C4-2B (cell line): ENCODE measurements at regions not wholly inside any gene's neighbourhood (a gene's known extent, or its start where the extent isn't known, plus 50 kb on each side); places are given as distances from the start of the nearest gene placed in this dataset.

Source experiments
- H3K27ac ChIP-seq: fragments of 450-650 bp; 2 replicates; pipeline ENCODE4 v1.5.1; 2017
- CTCF ChIP-seq: fragments of 450-650 bp; conservative IDR thresholded peaks from 2 replicates; pipeline ENCODE4 v1.5.1; 2017; ENCODE audit warnings: mild to moderate bottlenecking
- ZFX ChIP-seq: fragments of 450-650 bp; IDR thresholded peaks from 2 replicates; pipeline ENCODE4 v1.6.1; 2017

GRCh38 chr4:23134331-23134730 lies 441.6 kb downstream of the GBA3 start:
- no peak for TF ChIP-seq ZFX
- TF ChIP-seq CTCF, result no peak
- H3K27ac ChIP-seq, result no peak overlapping the region

GRCh38 chr4:23130845-23131244 lies 438.1 kb downstream of the GBA3 start:
- TF ChIP-seq CTCF, result no peak
- TF ChIP-seq ZFX, result no peak
- no peak overlapping the region for H3K27ac ChIP-seq

- TF ChIP-seq ZFX, result no peak
- no peak overlapping the region for H3K27ac ChIP-seq
Measured at GRCh38 chr4:23125118-23125517, 432.4 kb downstream of the GBA3 start.

- TF ChIP-seq CTCF (no peak), ZFX (no peak)
- no peak overlapping the region for H3K27ac ChIP-seq
Measured at GRCh38 chr4:23122666-23123400, 430.1 kb downstream of the GBA3 start.

- TF ChIP-seq CTCF (no peak), ZFX (no peak)
Measured at GRCh38 chr4:23120374-23120773, 427.6 kb downstream of the GBA3 start.

GRCh38 chr4:23117826-23118225 lies 425.1 kb downstream of the GBA3 start:
- H3K27ac ChIP-seq, result no peak overlapping the region
- TF ChIP-seq ZFX (no peak), CTCF (no peak)

More at GRCh38 chr4:23120374-23120773, 427.6 kb downstream of the GBA3 start:
- no peak overlapping the region for H3K27ac ChIP-seq

- no peak overlapping the region for H3K27ac ChIP-seq
- TF ChIP-seq CTCF, result no peak
- no peak for TF ChIP-seq ZFX
Measured at GRCh38 chr4:23114538-23114937, 421.8 kb downstream of the GBA3 start.

GRCh38 chr4:23113104-23113503 lies 420.4 kb downstream of the GBA3 start:
- TF ChIP-seq CTCF (no peak), ZFX (no peak)
- H3K27ac ChIP-seq, result no peak overlapping the region
